ENCODE measurements at regions not wholly inside any gene's neighbourhood (a gene's known extent, or its start where the extent isn't known, plus 50 kb on each side); places are given as distances from the start of the nearest gene placed in this dataset.

GRCh38 chrX:39840133-39840532 lies 257.6 kb downstream of the BCOR start:
- H4K20me1 ChIP-seq (ENCODE audit: low read depth, low read length) = no peaks in the 10 kb centered on the region
- no peak overlapping the region for H3K4me2 ChIP-seq (ENCODE audit: low read depth, low read length, poor library complexity, severe bottlenecking)
- no peaks in the 10 kb centered on the region for H3F3A ChIP-seq (ENCODE audit: insufficient read depth)
- H3K27me3 ChIP-seq (ENCODE audit: low read length) = no peaks in the 10 kb centered on the region
- no peak overlapping the region for H2AFZ ChIP-seq (ENCODE audit: low read depth, low read length, severe bottlenecking)
- TF ChIP-seq CTCF (IDR thresholded peaks at IDR 0.05; ENCODE audit: insufficient read depth, low read length, poor library complexity, severe bottlenecking) = no peak
- TF ChIP-seq EZH2phosphoT487 (conservative IDR thresholded peaks at IDR 0.05; ENCODE audit: low read length) = no peak
- H3K4me3 ChIP-seq (ENCODE audit: insufficient read depth, low read length, poor library complexity, severe bottlenecking) = no peak overlapping the region
- H3K36me3 ChIP-seq (ENCODE audit: low read length) = no peaks in the 10 kb centered on the region
- H3K9me3 ChIP-seq (ENCODE audit: insufficient read depth, low read length) = no peaks in the 10 kb centered on the region
- H3K9ac ChIP-seq (ENCODE audit: low read length) = no peak overlapping the region
- no peaks in the 10 kb centered on the region for H3K79me2 ChIP-seq (ENCODE audit: insufficient read depth, low read length)
- no peaks in the 10 kb centered on the region for H3K9me2 ChIP-seq (replicated peaks; ENCODE audit: insufficient read depth, low read length)
- no peak overlapping the region for H3K27ac ChIP-seq (ENCODE audit: low read depth, low read length)

- H4K20me1 ChIP-seq (ENCODE audit: low read depth, low read length) = no peaks in the 10 kb centered on the region
- no peaks in the 10 kb centered on the region for H3F3A ChIP-seq (ENCODE audit: insufficient read depth)
- H3K27me3 ChIP-seq (ENCODE audit: low read length) = no peaks in the 10 kb centered on the region
- TF ChIP-seq CTCF (IDR thresholded peaks at IDR 0.05; ENCODE audit: insufficient read depth, low read length, poor library complexity, severe bottlenecking) (no peak), EZH2phosphoT487 (conservative IDR thresholded peaks at IDR 0.05; ENCODE audit: low read length) (no peak)
- no peak overlapping the region for H3K9ac ChIP-seq (ENCODE audit: low read length)
- H3K9me2 ChIP-seq (replicated peaks; ENCODE audit: insufficient read depth, low read length) = no peaks in the 10 kb centered on the region
- H3K27ac ChIP-seq (ENCODE audit: low read depth, low read length) = no peak overlapping the region
- no peak overlapping the region for H3K4me3 ChIP-seq (ENCODE audit: insufficient read depth, low read length, poor library complexity, severe bottlenecking)
- no peaks in the 10 kb centered on the region for H3K9me3 ChIP-seq (ENCODE audit: insufficient read depth, low read length)
- H3K4me2 ChIP-seq (ENCODE audit: low read depth, low read length, poor library complexity, severe bottlenecking) = no peak overlapping the region
- H3K36me3 ChIP-seq (ENCODE audit: low read length) = no peaks in the 10 kb centered on the region
- H3K79me2 ChIP-seq (ENCODE audit: insufficient read depth, low read length) = no peaks in the 10 kb centered on the region
- H2AFZ ChIP-seq (ENCODE audit: low read depth, low read length, severe bottlenecking) = no peak overlapping the region
Observed at GRCh38 chrX:39840581-39841093, 257.1 kb downstream of the BCOR start.

- H3K9ac ChIP-seq (ENCODE audit: low read length) = no peak overlapping the region
- H3K27me3 ChIP-seq (ENCODE audit: low read length) = no peaks in the 10 kb centered on the region
- H3K27ac ChIP-seq (ENCODE audit: low read depth, low read length) = no peak overlapping the region
- no peaks in the 10 kb centered on the region for H3K9me2 ChIP-seq (replicated peaks; ENCODE audit: insufficient read depth, low read length)
- TF ChIP-seq EZH2phosphoT487 (conservative IDR thresholded peaks at IDR 0.05; ENCODE audit: low read length) = no peak
- TF ChIP-seq CTCF (IDR thresholded peaks at IDR 0.05; ENCODE audit: insufficient read depth, low read length, poor library complexity, severe bottlenecking) = no peak
- no peaks in the 10 kb centered on the region for H3K36me3 ChIP-seq (ENCODE audit: low read length)
- no peaks in the 10 kb centered on the region for H3F3A ChIP-seq (ENCODE audit: insufficient read depth)
- no peak overlapping the region for H3K4me2 ChIP-seq (ENCODE audit: low read depth, low read length, poor library complexity, severe bottlenecking)
- no peaks in the 10 kb centered on the region for H3K79me2 ChIP-seq (ENCODE audit: insufficient read depth, low read length)
- H3K9me3 ChIP-seq (ENCODE audit: insufficient read depth, low read length) = no peaks in the 10 kb centered on the region
- H2AFZ ChIP-seq (ENCODE audit: low read depth, low read length, severe bottlenecking) = no peak overlapping the region
- H3K4me3 ChIP-seq (ENCODE audit: insufficient read depth, low read length, poor library complexity, severe bottlenecking) = no peak overlapping the region
- no peaks in the 10 kb centered on the region for H4K20me1 ChIP-seq (ENCODE audit: low read depth, low read length)
Observed at GRCh38 chrX:39841604-39842003, 256.2 kb downstream of the BCOR start.
